ENCODE measurements at regions not wholly inside any gene's neighbourhood (a gene's known extent, or its start where the extent isn't known, plus 50 kb on each side); places are given as distances from the start of the nearest gene placed in this dataset.
A peak's percentile ranks its signal among the peaks of the same experiment; 100 is the strongest.

- no peak overlapping the region for H3K4me3 ChIP-seq (ENCODE audit: extremely low read depth in 1 of 4, insufficient read depth in 2 of 4, low read depth in 3 of 4, low read length in 4 of 4)
- TF ChIP-seq TAF1 (IDR thresholded peaks at IDR 0.05; ENCODE audit: low read depth, low read length) (no peak), JUN (IDR thresholded peaks at IDR 0.05; ENCODE audit: low read depth, low read length) (no peak), POLR2AphosphoS5 (IDR thresholded peaks at IDR 0.05; ENCODE audit: low read depth, low read length) (no peak), NANOG (IDR thresholded peaks at IDR 0.05; ENCODE audit: insufficient read depth, low read depth, low read length, poor library complexity, severe bottlenecking) (no peak), CREB1 (IDR thresholded peaks at IDR 0.05) (no peak), SIX5 (IDR thresholded peaks at IDR 0.05; ENCODE audit: low read depth, low read length) (no peak), HDAC6 (IDR thresholded peaks at IDR 0.05; ENCODE audit: low read depth, low read length) (no peak), TCF12 (IDR thresholded peaks at IDR 0.05; ENCODE audit: low read depth, low read length) (no peak), EGR1 (IDR thresholded peaks at IDR 0.05; ENCODE audit: borderline replicate concordance, low read depth, low read length) (no peak), POU5F1 (IDR thresholded peaks at IDR 0.05; ENCODE audit: low read depth, low read length) (no peak), RNF2 (IDR thresholded peaks at IDR 0.05; ENCODE audit: borderline replicate concordance, low read depth, low read length, missing control alignments, poor library complexity, severe bottlenecking) (no peak), TBP (IDR thresholded peaks at IDR 0.05; ENCODE audit: low read depth, low read length) (no peak), ZNF274 (IDR thresholded peaks at IDR 0.05; ENCODE audit: borderline replicate concordance, extremely low read depth, low read length) (no peak)
- FAIRE-seq = no peak
- H3K36me3 ChIP-seq (ENCODE audit: control insufficient read depth in 2 of 4, insufficient read depth in 4 of 4, low read length in 3 of 4) = no peaks in the 10 kb centered on the region
- H3K27ac ChIP-seq (ENCODE audit: low read depth, low read length) = no peak overlapping the region
- no peaks in the 10 kb centered on the region for H4K20me1 ChIP-seq (replicated peaks in 1 of 2; ENCODE audit: control insufficient read depth in 1 of 2, insufficient read depth in 2 of 2, low read length in 2 of 2)
- H2BK120ac ChIP-seq (replicated peaks; ENCODE audit: low read depth, low read length) = no peak overlapping the region
- H3K4ac ChIP-seq (replicated peaks; ENCODE audit: insufficient read length, low read depth, low read length) = no peak overlapping the region
- no peak for DNase-seq (ENCODE audit: low read depth in 1 of 2, low spot score in 2 of 2)
- H3K79me2 ChIP-seq (ENCODE audit: control insufficient read depth in 1 of 2, insufficient read depth in 2 of 2, low read length in 2 of 2) = no peaks in the 10 kb centered on the region
- H3K4me1 ChIP-seq (replicated peaks in 1 of 4; ENCODE audit: control insufficient read depth in 3 of 4, insufficient read depth in 4 of 4, low read length in 3 of 4) = peaks cover 0 to 6% (median 2%) of the 10 kb centered on the region in 4 experiments; a peak in 4 of 7 replicates
- 0 out of 2 replicates have a peak overlapping the region, but pooled peaks have one; percentile 7 for H2BK12ac ChIP-seq (ENCODE audit: low read depth, low read length)
- no peaks in the 10 kb centered on the region for H3K27me3 ChIP-seq (replicated peaks in 1 of 4; ENCODE audit: control insufficient read depth in 3 of 4, extremely low read depth in 1 of 4, insufficient read depth in 3 of 4, low read length in 3 of 4)
- no peak overlapping the region for H4K8ac ChIP-seq (ENCODE audit: extremely low read depth, insufficient read depth, low read length)
- CTCF ChIA-PET (ENCODE audit: partially characterized antibody) = interaction anchor here (0.6 to 1.3 kb wide), 6 partner anchors 17 to 254 kb away, joined by 3 to 4 read pairs (median 3); no protein-coding TSS in a partner anchor
- H4K5ac ChIP-seq (ENCODE audit: insufficient read length, low read depth, low read length) = no peak overlapping the region
- no peak overlapping the region for H2BK20ac ChIP-seq (ENCODE audit: low read length)
- no peak overlapping the region for H2BK5ac ChIP-seq (ENCODE audit: low read depth, low read length)
- no peak overlapping the region for H3K56ac ChIP-seq (replicated peaks; ENCODE audit: insufficient read length, low read depth, low read length)
- no peak overlapping the region for H3K4me2 ChIP-seq (ENCODE audit: insufficient read depth in 1 of 2, low read depth in 2 of 2, low read length in 2 of 2)
- no peak overlapping the region for H2AK5ac ChIP-seq (ENCODE audit: low read depth, low read length)
- no peak overlapping the region for H3K18ac ChIP-seq (ENCODE audit: extremely low read depth, low read length)
- H3K23me2 ChIP-seq (ENCODE audit: low read depth, low read length) = no peaks in the 10 kb centered on the region
- POLR2A ChIA-PET (ENCODE audit: partially characterized antibody) = no interaction called here
- no peak overlapping the region for H3K14ac ChIP-seq (ENCODE audit: insufficient read length)
- no peak overlapping the region for H4K91ac ChIP-seq (replicated peaks; ENCODE audit: insufficient read length, low read length)
- no peak overlapping the region for H2AFZ ChIP-seq (ENCODE audit: low read length)
- H3K23ac ChIP-seq (ENCODE audit: insufficient read length) = no peak overlapping the region
- H3K79me1 ChIP-seq (ENCODE audit: low read depth, low read length) = no peaks in the 10 kb centered on the region
- H2BK15ac ChIP-seq (ENCODE audit: low read length) = no peak overlapping the region
- WGBS, 2 experiments (ENCODE audit: extremely low coverage in 1 of 2, insufficient coverage in 1 of 2, insufficient read length in 1 of 2, insufficient replicate concordance in 2 of 2, low coverage in 1 of 2, low lambda C conversion rate in 2 of 2, missing lambda C conversion rate in 1 of 2) = 82% methylated on average over 2 of the region's 2 CpGs; no CpG with 5 or more reads in 1 of the 2 experiments
- no peaks in the 10 kb centered on the region for H3K9me3 ChIP-seq (ENCODE audit: insufficient read depth in 2 of 2, low read depth in 1 of 2, low read length in 1 of 2)
- H3K9ac ChIP-seq (replicated peaks in 1 of 4; ENCODE audit: extremely low read depth in 1 of 4, low read depth in 3 of 4, low read length in 3 of 4) = no peak overlapping the region
These were observed 139.3 kb downstream of the MYCN start for GRCh38 chr2:16079637-16080036.

All from H1 (cell line).